H9 (cell line): ENCODE measurements at regions not wholly inside any gene's neighbourhood (a gene's known extent, or its start where the extent isn't known, plus 50 kb on each side); places are given as distances from the start of the nearest gene placed in this dataset.

Experiments
- DNase-seq: peaks from one replicate; pipeline ENCODE4 v3.0.0-alpha.2; 2017
- H2AFZ ChIP-seq: one replicate; pipeline ENCODE4 v1.6.1; 2013; ENCODE audit warnings: mild to moderate bottlenecking, low read length, control low read depth, moderate library complexity
- H2AK5ac ChIP-seq: 2 replicates; pipeline ENCODE4 v1.6.1; 2013; ENCODE audit warnings: low read length, control low read depth, mixed read lengths; ENCODE audit not compliant: insufficient read length
- H2BK120ac ChIP-seq: one replicate; pipeline ENCODE4 v1.6.1; 2013; ENCODE audit warnings: low read depth, mild to moderate bottlenecking, low read length, control low read depth, inconsistent platforms; ENCODE audit not compliant: poor library complexity, severe bottlenecking
- H2BK12ac ChIP-seq: 2 replicates; pipeline ENCODE4 v1.6.1; 2013; ENCODE audit warnings: low read length, control low read depth, mixed read lengths, low read depth; ENCODE audit not compliant: insufficient read length
- H2BK15ac ChIP-seq: 2 replicates; pipeline ENCODE4 v1.6.1; 2013; ENCODE audit warnings: low read depth, low read length, control low read depth
- H2BK20ac ChIP-seq: one replicate; pipeline ENCODE4 v1.6.1; 2013; ENCODE audit warnings: low read depth, mild to moderate bottlenecking, low read length, control low read depth, inconsistent platforms; ENCODE audit not compliant: poor library complexity, severe bottlenecking
- H2BK5ac ChIP-seq: 2 replicates; pipeline ENCODE4 v1.6.1; 2013; ENCODE audit warnings: low read length, control low read depth, mixed read lengths; ENCODE audit not compliant: insufficient read length
- H3K14ac ChIP-seq: 2 replicates; pipeline ENCODE4 v1.6.1; 2013; ENCODE audit warnings: low read length, control low read depth; ENCODE audit not compliant: insufficient read depth
- H3K18ac ChIP-seq: 2 replicates; pipeline ENCODE4 v1.6.1; 2013; ENCODE audit warnings: low read depth, mild to moderate bottlenecking, mixed read lengths, low read length, control low read depth; ENCODE audit not compliant: insufficient read length
- H3K23ac ChIP-seq: 2 replicates; pipeline ENCODE4 v1.6.1; 2013; ENCODE audit warnings: low read length, control low read depth, mixed read lengths, low read depth; ENCODE audit not compliant: insufficient read length
- H3K23me2 ChIP-seq: 2 replicates; pipeline ENCODE4 v1.6.1; 2013; ENCODE audit warnings: low read depth, mild to moderate bottlenecking, mixed read lengths, low read length, control low read depth; ENCODE audit not compliant: insufficient read length, poor library complexity, severe bottlenecking
- H3K27ac ChIP-seq: 2 replicates; pipeline ENCODE4 v1.5.1; 2013; ENCODE audit warnings: low read length, control low read depth, mixed read lengths, low read depth; ENCODE audit not compliant: insufficient read length
- H3K27me3 ChIP-seq: 2 replicates; pipeline ENCODE4 v1.6.1; 2013; ENCODE audit warnings: low read length, control low read depth, inconsistent platforms; ENCODE audit not compliant: insufficient read depth
- H3K4ac ChIP-seq: 2 replicates; pipeline ENCODE4 v1.6.1; 2013; ENCODE audit warnings: low read depth, mild to moderate bottlenecking, control low read depth, inconsistent platforms, low read length, moderate library complexity
- H3K4me1 ChIP-seq: 2 replicates; pipeline ENCODE4 v1.6.1; 2013; ENCODE audit warnings: low read length, control low read depth, inconsistent platforms; ENCODE audit not compliant: insufficient read depth
- H3K4me2 ChIP-seq: 2 replicates; pipeline ENCODE4 v1.6.1; 2013; ENCODE audit warnings: low read length, control low read depth, mixed read lengths; ENCODE audit not compliant: insufficient read length, insufficient read depth
- H3K56ac ChIP-seq: 2 replicates; pipeline ENCODE4 v1.6.1; 2013; ENCODE audit warnings: low read depth, mild to moderate bottlenecking, mixed read lengths, low read length, control low read depth; ENCODE audit not compliant: insufficient read length
- H3K79me1 ChIP-seq: 2 replicates; pipeline ENCODE4 v1.6.1; 2013; ENCODE audit warnings: low read depth, mild to moderate bottlenecking, moderate library complexity, low read length, control low read depth, inconsistent platforms; ENCODE audit not compliant: insufficient read depth, poor library complexity, severe bottlenecking
- H3K79me2 ChIP-seq: 2 replicates; pipeline ENCODE4 v1.6.1; 2013; ENCODE audit warnings: low read length, control low read depth, inconsistent platforms; ENCODE audit not compliant: insufficient read depth
- H3K9ac ChIP-seq: 2 replicates; pipeline ENCODE4 v1.6.1; 2013; ENCODE audit warnings: low read length, control low read depth, mixed read lengths; ENCODE audit not compliant: insufficient read length; ENCODE audit errors: extremely low read depth
- H3K9me3 ChIP-seq: one replicate; pipeline ENCODE4 v1.6.1; 2013; ENCODE audit warnings: low read depth, low read length, inconsistent platforms; ENCODE audit not compliant: control insufficient read depth
- H3T11ph ChIP-seq: one replicate; pipeline ENCODE4 v1.6.1; 2013; ENCODE audit warnings: mild to moderate bottlenecking, low read length, control low read depth, inconsistent platforms
- H4K20me1 ChIP-seq: one replicate; pipeline ENCODE4 v1.6.1; 2013; ENCODE audit not compliant: control insufficient read depth, insufficient read length, insufficient read depth
- H4K5ac ChIP-seq: 2 replicates; pipeline ENCODE4 v1.6.1; 2013; ENCODE audit warnings: low read depth, mild to moderate bottlenecking, mixed read lengths, low read length, control low read depth; ENCODE audit not compliant: insufficient read length
- H4K8ac ChIP-seq: replicated peaks from 2 replicates; pipeline ENCODE4 v1.6.1; 2013; ENCODE audit warnings: low read length, control low read depth, mixed read lengths, low read depth; ENCODE audit not compliant: insufficient read length
- H4K91ac ChIP-seq: 2 replicates; pipeline ENCODE4 v1.6.1; 2013; ENCODE audit warnings: low read depth, mild to moderate bottlenecking, moderate library complexity, mixed read lengths, low read length, control low read depth; ENCODE audit not compliant: insufficient read length
- H3K27ac Mint-ChIP-seq, 3 experiments: 2 replicates in 2 of 3; 3 replicates in 1 of 3; pipeline ENCODE4 v1.8.0; 2020 to 2021; ENCODE audit warnings: mixed read lengths in 3 of 3, mild to moderate bottlenecking in 1 of 3, moderate library complexity in 1 of 3
- H3K27me3 Mint-ChIP-seq: 2 replicates; pipeline ENCODE4 v1.8.0; 2021; ENCODE audit warnings: low read depth, mild to moderate bottlenecking, moderate library complexity, mixed read lengths
- H3K36me3 Mint-ChIP-seq, 3 experiments: 2 replicates in 2 of 3; 3 replicates in 1 of 3; pipeline ENCODE4 v1.8.0; 2020 to 2021; ENCODE audit warnings: low read depth in 3 of 3, mixed read lengths in 3 of 3; ENCODE audit not compliant: insufficient read depth in 1 of 3
- H3K4me1 Mint-ChIP-seq, 2 experiments: 2 replicates each; pipeline ENCODE4 v1.8.0; 2020; ENCODE audit warnings: mixed read lengths in 2 of 2
- H3K4me3 Mint-ChIP-seq, 2 experiments: 2 replicates in 1 of 2; 3 replicates in 1 of 2; pipeline ENCODE4 v1.8.0; 2020 to 2021; ENCODE audit warnings: mild to moderate bottlenecking in 2 of 2, mixed read lengths in 2 of 2, moderate library complexity in 1 of 2
- H3K9me3 Mint-ChIP-seq, 2 experiments: 2 replicates in 1 of 2; 3 replicates in 1 of 2; pipeline ENCODE4 v1.8.0; 2020; ENCODE audit warnings: mild to moderate bottlenecking in 2 of 2, mixed read lengths in 2 of 2, moderate library complexity in 1 of 2
- CTCF ChIP-seq: fragments of 200-600 bp; sonication (generic); conservative IDR thresholded peaks from 3 replicates; pipeline ENCODE4 v1.8.0; 2021; ENCODE audit warnings: antibody characterized with exemption, mild to moderate bottlenecking
- WGBS: extraction: QIAGEN DNeasy Blood & Tissue Kit; methylation state at CpG from one replicate; pipeline ENCODE4 v1.1.7; 2013; ENCODE audit warnings: missing lambda C conversion rate, low lambda C conversion rate, mixed read lengths; ENCODE audit not compliant: insufficient read length; ENCODE audit errors: extremely low coverage; 5-methylcytosine and 5-hydroxymethylcytosine counted together

DNA sequence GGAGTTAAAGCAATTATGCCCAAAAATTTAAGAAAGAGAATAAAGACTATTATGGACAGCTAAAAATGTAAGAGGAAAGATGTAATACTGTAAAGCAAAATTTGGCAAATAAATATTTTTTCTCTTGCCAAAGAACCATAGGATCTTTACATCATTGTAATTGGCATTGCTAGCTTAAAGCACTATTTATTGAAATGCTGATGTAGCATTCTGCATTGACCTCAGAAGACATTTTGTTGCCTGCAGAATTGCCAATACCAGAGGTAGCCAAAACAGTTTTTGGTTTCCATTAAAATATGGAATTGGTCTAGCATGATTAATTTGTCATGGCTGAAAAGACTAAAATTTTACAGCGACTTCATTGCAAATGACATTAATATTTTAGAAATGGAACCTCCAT, 191.5 kb upstream of the CHODL start:
- Mint-ChIP-seq H3K27me3 (no peaks in the 10 kb centered on the region), H3K36me3 (no peaks in the 10 kb centered on the region), H3K4me3 (no peak overlapping the region), H3K27ac (no peak overlapping the region), H3K9me3 (no peaks in the 10 kb centered on the region), H3K4me1 (peaks cover 2 to 5% of the 10 kb centered on the region in 2 experiments; a peak in 3 of 4 replicates)
- Histone ChIP-seq H4K8ac (no peak overlapping the region), H3T11ph (no peak overlapping the region), H2AFZ (no peak overlapping the region), H2BK20ac (no peak overlapping the region), H3K27ac (no peak overlapping the region), H2BK15ac (no peak overlapping the region), H2BK120ac (no peak overlapping the region), H3K4me1 (no peaks in the 10 kb centered on the region), H4K20me1 (no peaks in the 10 kb centered on the region), H2BK12ac (no peak overlapping the region), H3K56ac (no peak overlapping the region), H3K9ac (no peak overlapping the region), H3K79me2 (no peaks in the 10 kb centered on the region), H3K4me2 (no peak overlapping the region), H4K5ac (no peak overlapping the region), H3K79me1 (no peaks in the 10 kb centered on the region), H3K4ac (no peak overlapping the region), H3K23me2 (no peaks in the 10 kb centered on the region), H3K9me3 (no peaks in the 10 kb centered on the region), H3K14ac (no peak overlapping the region), H4K91ac (no peak overlapping the region), H3K18ac (no peak overlapping the region), H3K23ac (no peak overlapping the region), H2AK5ac (no peak overlapping the region), H2BK5ac (no peak overlapping the region), H3K27me3 (no peaks in the 10 kb centered on the region)
- no peak for TF ChIP-seq CTCF
- WGBS: no CpG with 5 or more reads among the region's 1 CpG
- DNase-seq: no peak
